Activated CD4-positive, CD25-positive, alpha-beta regulatory T cell treated with anti-CD3 and anti-CD28 coated beads, Interleukin-2, amount 50 U/mL, for 16 hours (primary cell): ENCODE measurements at regions not wholly inside any gene's neighbourhood (a gene's known extent, or its start where the extent isn't known, plus 50 kb on each side); places are given as distances from the start of the nearest gene placed in this dataset.
A peak's percentile ranks its signal among the peaks of the same experiment; 100 is the strongest.

Source experiments
- DNase-seq: peaks from one replicate; pipeline ENCODE4 v3.0.0-alpha.2; 2020; ENCODE audit warnings: low read depth, low spot score

DNA sequence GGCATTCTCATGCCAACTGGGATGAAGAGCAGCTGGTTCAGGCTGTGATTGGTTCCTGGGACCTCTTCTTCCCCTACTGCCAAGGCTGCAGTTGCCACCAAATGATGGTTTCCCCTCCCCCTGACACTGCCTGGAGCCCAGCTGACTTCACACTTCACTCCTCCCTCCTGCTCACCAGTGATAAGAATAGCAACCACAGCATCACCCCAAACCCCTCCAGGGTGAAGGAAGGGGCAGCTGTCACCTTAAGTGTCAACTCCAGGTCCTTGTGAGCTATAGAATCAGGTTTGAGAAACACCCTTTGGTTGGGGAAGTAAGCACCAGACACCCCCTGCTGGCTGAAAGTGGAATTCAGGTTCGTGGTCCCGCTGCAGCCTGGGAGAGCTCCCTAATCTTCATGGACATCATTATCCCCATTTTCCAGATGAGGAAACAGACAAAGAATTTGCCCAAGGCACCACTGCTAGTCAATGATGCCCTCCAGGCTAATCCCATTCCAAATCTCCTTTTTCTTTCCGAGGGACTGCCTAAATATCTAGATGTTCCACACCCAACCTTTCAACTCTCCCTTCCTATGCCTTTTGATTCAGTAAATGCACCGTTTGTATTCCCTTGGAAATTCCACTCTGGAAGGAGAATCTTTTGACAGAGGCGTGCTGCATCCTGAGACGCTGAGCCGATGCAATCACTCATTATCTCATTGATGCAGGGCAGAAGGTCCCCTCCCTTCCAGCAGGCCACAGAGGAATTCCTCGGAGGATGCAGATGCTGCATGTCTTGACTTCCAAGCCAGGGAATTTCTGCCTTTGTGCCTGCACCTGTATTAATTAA is 50.6 kb upstream of the UQCRFS1 start:
- DNase-seq = no peak

DNA sequence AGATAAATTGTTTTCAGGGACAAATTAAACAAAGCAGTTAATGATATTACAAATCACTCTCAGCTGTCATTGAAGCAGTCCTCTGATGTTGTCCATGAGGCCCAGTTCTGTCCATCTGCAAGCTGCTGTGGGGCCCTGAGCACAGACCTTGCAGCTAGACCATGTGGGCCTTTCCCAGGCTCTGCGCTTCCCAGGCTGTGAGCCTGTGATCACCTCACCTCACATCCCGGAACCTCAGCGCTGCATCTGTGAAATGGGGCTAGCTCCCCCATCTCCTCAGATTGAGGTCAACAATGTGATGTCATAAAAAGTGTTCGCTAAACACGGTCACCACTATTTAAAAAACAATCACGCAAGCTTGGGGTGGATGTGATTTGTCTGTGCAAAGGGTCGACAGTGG is 51.9 kb upstream of the UQCRFS1 start:
- DNase-seq = no peak

DNA sequence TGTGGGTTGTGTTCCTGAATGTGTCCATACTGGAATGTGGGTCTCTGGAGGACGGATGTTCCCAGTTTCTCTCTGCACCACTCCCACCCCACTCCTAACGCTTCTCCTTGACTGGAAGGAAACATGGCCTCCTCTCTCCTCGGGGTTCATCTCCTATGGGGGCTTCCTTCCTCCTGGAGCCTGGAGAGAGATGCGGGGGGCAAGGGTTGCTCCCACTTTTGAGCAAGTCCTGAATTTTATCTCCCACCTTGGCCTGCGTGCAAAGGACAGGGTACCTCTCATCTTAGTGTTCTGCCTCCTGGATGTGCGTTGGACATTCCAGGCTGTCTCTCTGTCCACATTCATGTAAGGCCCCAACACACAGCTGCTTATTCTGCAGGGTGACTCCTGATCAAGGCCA is 52.5 kb upstream of the UQCRFS1 start:
- DNase-seq = no peak

DNA sequence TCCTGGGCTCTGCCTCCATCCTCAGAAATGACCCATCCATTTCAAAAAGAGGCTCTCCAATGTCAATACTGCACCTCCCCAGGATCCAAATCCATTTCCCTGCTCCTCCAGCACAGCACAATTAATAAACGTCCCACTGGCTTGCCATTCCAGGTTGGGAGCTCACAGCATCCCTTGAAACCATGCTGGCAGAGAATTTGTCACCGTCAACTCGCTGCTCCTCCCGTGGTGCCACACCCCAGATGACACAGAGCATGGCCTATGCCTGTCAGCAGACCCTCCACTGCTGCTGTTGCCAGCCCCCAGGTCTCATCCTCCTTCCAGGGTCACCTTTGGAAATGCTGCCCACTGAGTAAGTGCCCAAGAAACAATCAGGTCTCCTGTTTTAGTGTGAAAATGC is 53.0 kb upstream of the UQCRFS1 start:
- DNase-seq = no peak

DNA sequence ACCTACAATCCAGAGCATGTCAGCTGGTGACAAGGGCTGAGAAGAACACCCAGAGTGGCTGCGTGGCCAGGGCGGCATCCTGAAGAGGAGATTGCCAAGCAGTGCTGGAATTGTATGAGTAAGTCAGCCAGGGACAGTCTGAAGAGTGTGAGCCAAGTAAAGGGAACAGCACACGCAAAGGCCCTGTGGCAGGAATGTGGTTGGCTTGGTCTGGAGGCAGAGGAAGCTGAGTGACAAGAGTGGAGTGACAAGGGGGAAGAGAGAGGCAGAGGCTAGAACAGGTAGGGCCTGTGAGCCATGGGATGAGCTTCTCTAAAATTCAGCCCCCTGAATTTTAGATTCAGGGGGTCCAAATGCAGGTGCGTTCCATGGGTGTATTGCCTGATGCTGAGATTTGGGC is 53.7 kb upstream of the UQCRFS1 start:
- no peak for DNase-seq

DNA sequence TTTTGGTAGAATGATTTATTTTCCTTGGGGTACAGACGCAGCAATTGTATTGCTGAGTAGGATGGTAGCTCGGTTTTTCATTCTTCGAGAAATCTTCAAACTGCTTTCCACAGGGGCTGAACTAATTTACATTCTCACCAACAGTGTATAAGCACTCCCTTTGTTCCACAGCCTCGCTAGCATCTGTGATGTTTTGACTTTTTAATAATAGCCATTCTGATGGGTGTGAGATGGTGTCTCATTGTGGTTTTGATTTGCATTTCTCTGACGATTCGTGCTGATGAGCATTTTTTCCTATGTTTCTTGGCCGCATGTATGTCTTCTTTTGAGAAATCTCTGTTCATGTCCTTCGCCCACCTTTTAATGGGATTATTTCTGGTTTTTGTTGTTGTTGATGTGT is 54.8 kb upstream of the UQCRFS1 start:
- DNase-seq = no peak

DNA sequence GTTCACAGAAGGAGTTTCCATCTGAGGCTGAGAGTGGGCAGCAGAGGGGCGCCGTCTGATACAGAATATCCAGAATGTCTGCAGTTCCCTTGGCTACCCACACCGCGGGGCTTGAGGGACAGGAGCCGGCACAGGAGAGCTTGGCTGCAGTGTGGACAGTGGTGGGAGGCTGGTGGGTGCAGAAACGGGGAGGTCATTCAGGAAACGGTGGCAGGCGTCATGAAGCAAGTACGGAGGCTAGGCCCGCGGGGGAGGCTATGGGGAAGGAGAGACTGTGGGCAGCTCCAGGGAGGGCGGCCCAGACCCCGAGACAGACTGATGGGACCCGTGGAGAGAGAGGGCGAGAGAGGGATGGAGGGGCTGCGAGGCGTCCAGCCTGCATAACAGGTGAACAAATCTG is 55.2 kb upstream of the UQCRFS1 start:
- no peak for DNase-seq

DNA sequence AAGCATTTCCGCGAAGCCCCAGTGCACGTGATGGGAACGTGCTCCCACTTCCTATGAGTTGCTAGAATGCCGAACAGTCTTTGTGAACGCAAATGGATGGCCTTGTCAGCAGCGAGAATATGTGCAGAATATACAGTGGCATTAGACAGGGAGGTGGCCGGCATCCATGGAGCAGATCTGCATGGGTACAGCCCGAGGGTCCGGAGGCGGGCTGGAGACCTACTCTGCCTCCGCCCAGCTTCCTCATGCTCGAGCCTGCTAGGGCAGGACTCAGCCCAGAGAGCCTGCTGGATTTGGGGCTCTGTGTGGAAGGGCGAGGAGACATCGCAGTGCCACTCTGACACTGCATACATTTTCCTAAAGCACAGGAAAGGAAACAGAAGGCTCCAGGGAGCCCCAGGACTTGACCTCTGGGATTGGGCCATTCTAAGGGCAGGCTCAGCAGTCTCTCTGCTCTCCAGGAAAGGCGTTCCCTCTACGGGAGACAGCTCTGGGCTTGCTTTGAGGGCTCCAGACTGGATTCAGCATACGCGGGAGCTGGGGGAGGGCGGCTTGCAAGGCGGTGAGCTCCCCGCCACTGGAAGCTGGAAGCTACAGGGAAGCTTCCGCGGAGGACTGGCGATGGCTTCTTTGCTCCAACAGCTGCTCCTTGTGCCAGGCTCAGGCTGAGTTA is 55.9 kb upstream of the UQCRFS1 start:
- no peak for DNase-seq

DNA sequence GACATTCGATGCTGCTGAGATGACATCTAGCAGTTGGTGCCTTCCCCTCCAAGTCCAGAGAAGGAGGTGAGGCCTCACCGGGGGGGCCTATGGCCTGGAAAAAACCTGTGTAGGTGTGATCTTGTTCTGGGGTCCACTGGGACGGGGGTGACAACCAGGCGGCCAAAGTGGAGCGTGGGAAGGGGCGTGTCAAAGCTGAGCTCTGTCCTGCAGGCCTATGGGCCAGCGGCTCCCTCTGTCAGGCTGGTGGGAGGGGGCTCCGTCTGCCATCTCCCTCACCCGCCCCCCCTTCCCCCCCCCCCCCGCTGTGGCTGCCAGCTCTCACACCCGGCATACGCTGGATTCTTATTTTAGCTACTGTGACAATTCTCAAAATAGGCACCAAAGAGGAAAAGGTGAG is 56.7 kb upstream of the UQCRFS1 start:
- no peak for DNase-seq

DNA sequence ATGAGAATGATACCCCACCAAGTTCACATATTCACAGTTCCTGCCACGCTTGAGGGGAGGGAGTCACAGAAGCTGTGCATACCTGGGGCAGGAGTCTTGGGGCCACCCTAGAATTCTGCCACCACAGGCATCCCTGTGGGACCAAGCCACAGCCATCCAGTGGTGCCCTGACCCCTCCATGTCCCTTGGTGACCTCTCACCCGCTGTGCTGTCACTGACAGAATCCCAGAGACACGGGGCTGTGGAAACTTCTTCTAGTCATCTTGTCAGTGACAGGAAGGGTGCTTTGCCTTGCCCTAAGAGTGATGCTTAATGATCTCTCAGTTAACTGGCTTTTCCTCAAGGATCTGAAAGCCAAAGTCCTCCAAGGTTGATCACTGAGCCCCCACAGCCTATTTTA is 58.4 kb upstream of the UQCRFS1 start:
- DNase-seq = no peak

DNA sequence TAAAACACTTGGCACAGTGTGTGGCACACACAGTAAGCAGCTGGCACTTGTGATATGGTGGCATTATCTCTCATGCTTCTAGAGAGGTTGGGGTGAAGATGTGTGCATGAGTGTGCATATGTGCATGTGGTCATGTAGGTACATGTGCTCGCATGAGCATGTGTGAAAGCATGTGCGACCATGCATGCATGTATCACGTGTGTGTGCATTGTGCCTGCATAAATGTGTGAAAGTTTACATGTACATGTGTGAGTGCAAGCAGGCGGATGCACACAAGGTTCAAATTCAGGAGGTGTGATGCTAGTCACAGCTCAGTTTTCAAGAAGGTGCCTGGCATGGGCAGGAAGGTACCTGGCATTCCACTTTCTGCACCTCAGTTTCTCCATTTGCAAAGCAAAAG is 59.0 kb upstream of the UQCRFS1 start:
- no peak for DNase-seq

DNA sequence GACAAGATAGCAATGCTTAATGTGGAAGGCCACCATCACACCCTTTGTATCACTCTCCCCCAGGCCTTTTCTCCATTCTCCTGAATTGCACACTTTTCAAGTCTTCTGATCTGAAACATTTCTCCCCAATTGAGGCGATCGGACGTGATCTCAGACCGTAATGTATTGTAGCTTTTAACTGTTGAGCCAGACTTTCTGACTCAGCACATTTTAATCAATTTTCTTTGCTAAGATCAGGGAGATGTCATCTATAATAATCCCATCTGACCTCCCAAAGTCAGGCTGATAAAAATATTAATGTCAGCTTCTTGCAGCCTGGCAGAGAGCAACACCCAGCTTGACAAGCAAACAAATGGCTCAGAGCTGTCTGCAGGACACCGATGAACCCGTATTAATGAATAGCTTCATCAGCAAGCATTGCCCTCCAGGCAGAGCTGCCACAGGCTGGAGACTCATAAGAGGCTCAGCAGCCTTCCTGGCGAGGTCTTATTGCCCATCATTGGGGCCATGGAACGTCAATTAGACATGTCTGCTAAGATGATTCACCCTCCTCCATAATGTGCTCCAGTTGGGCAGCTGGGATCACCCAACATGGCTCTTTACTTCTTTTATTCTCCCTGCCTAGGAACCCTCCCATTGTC is 60.2 kb upstream of the UQCRFS1 start:
- DNase-seq = no peak

DNA sequence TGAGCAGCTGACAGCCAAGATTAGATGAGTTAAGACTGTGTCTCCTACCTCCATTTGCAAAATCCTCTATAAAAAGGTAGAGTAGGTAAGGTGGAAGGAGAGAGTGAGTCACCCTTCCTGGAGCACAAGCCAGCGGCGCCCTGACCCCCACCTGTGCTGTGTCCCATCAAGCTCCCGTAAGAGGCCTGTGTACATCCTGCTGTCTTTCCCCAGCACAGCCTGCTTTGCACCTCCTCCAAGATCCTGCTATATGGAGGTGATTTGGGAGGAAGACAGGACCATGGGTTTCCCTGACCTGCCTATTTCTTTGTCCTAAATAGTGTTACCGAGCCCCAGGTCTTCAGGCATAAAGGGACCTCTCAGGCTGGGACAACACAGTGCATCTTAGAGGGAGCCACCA is 62.3 kb upstream of the UQCRFS1 start:
- DNase-seq = no peak

DNA sequence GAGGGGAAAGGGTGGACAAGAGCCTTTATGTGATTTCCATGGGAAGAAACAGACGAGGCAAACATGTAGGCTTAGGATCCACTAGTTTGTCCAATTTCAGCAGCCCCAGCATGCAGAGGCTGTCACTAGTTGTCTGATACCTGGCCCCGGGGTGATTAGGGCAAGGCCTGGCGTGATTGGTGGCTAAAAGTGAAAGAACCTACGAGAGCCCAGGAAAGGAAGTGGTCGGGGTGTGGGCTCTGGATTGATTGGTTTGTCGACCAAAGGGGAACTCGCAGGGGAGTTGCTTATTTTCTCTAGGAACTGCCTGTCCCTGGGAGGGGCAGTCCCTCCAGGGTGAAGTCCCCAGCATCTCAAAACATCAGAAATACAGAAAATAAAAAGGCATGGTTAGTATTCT is 64.2 kb upstream of the UQCRFS1 start:
- peak; percentile 9 for DNase-seq

DNA sequence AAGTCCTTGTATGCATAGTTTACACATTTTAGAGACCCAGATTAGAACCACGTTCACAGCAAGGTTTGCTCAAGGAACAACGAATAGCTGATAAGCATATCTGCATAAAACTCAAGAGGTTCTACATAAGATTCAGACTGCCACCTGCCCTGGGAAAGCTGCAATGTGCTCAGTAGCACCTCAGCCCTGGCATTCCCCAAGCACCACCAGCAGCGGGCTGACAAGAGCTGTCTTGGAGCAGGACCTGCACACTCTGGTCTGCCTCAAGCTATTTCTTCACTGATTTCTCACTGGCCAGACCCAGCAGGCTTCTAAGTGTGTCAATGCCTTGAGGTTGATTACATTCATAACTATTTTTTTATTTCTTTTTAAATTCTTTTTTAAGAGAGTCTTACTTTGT is 65.8 kb upstream of the UQCRFS1 start:
- DNase-seq = no peak

DNA sequence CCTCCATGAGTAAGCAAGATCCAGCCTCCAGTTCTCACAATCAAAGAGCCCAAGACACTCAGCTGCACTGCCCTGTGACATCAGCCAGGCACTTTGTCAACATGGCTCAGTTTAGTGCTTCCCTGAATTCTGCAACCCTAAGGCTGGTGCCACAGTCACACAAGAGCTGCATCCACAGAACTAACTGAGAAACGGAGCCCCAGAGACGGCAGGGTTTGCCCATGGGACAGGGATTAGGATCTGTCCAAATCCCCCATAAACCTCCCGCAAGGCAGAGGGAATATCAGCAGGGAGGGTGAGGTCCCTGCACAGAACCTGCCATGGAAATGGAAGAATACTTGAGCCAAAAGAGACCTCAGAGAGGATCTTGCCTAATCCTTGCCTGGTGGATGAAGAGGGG is 70.4 kb upstream of the UQCRFS1 start:
- no peak for DNase-seq

DNA sequence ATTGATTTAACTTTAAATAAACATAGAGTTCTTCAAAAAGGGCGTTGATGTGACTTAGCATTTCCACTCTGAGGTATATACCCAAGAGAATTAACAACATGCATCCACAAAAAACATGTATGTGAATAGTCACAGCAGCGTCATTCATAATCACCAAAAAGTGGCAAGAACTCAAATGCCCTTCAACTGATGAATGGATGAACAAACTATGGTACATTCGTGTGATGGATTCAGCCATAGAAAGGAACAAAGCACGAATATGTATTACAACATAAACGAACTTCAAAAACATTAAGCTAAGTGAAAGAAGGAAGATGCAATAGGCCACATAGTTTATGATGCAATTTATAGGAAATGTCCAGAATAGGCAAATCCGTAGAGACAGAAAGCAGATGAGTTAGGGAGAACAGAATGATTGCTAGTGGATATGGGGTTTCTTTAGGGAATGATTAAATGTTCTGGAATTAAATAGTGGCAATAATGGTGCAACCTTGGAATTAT is 72.3 kb upstream of the UQCRFS1 start:
- DNase-seq = no peak

DNA sequence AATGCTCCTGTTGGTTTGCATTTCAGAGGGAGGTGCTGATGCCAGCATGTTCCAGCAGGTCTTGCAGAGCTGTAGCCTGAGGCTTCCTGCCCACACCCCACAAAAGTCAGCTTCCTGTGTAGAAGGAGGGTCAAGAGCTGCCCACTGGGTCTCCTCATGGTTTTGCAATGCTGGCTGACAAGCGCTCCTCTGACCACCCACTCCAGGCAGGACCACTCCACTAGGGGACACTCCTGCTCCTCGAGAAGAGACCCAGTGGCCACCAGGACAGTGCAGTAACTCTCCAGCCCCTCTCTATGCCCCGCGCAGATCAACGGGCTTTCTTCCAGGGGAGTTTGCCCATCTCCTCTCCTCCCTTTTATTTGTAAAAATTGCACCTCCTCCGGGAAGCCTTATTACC is 72.9 kb upstream of the UQCRFS1 start:
- no peak for DNase-seq

DNA sequence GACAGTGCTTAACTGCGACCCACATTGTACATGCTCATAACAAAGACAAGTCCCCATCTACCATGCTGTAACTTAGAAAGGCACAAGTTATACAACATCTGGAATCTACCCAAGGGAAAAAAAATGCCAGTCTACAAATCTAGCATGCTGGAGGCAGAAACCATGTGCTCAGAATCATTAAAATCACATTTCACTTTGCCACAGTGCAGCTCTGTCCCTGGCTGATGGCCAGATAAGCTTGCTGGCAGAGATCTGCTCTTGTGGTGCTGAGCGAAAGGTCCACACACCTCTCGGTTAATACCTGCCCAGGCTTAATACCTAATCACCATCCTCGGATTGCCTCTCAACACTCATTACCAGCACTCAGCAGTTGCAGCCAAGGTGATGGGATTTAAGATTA is 74.1 kb upstream of the UQCRFS1 start:
- DNase-seq = no peak

DNA sequence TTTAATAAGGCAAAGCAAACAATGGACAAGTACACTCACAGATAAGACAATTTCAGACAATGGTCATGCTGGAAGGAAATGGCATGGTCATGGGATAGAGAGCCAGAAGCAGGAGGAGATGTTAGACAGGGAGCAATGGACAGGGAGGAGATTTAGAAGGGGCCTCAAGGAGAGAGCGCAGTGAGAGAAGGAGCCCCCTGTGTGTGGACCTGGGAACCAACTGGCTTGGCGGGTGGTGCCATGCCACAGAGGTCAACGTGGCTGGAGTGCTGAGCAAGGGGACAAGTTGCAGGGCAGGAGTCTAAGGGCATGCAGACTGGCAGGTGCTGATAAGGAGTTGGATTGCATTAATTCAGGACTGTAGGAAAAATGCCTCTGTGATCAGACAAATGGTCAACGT is 75.3 kb upstream of the UQCRFS1 start:
- no peak for DNase-seq

DNA sequence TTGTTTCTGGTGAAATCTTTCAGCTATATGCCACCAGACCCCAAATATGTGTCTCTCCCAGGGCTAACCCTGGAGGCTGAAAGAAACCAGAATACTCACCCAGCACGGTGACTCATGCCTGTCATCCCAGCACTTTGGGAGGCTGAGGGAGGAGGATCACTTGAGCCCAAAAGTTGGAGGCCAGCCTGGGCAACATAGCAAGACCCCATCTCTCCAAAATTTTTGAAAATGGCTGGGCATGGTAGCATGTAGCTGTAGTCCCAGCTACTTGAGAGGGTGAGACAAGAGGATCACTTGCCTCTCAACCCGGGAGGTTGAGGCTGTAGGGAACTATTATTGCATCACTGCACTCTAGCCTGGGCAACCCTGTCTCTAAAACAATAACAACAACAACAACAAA is 76.1 kb upstream of the UQCRFS1 start:
- no peak for DNase-seq

DNA sequence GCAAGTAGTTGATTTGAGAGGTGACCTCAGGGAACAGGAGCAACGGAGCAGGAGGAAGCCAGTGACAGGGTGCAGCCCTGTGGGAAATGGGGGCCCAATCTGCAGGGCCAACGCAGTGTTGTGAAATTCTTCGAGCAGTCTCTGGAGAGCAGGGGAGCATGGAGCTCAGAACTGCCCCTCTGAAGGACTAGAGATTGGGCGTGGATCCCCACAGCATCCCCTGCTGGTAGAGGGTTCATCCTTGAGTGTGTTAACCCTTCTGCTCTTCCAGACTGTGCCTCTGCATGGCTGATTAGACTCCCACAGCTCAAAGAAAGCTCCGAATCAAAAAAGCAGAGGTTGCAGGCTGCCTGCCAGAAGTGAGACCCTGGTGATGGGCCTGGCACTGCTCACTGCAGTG is 77.9 kb upstream of the UQCRFS1 start:
- no peak for DNase-seq

DNA sequence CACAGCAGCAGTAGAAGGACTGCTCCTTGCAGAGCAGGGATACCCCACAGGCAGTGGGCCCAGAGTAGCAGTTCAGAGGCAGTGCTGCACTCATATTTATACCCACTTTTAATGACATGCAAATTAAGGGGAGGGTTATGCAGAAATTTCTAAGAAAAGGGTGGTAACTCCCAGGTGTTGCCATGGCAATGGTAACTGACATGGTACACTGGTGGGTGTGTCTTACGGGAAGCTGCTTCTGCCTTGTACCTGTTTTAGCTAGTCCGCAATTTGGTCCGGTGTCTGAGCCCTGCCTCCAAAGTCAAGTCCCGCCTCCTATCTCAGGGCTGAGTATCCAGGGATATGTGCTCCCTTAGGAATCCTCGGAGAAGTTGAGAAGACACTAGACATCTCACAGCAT is 79.2 kb upstream of the UQCRFS1 start:
- DNase-seq = no peak
